HepG2 (cell line): ENCODE measurements at regions not wholly inside any gene's neighbourhood (a gene's known extent, or its start where the extent isn't known, plus 50 kb on each side); places are given as distances from the start of the nearest gene placed in this dataset.

Source experiments
- ATAC-seq: fragments of 200-7000 bp; cut with Tn5 transposase; 3 replicates; pipeline ENCODE4 v1.9.1; 2020; ENCODE audit warnings: mild to moderate bottlenecking, moderate library complexity
- BruUV-seq: library from RNA; stranded (reverse); fragments of 400-500 nt; replicated peaks from 2 replicates; lab custom pipeline; 2021; lab: Mats Ljungman, UMichigan
- CTCF ChIA-PET: fragments of 300-600 bp; formaldehyde crosslinking; extraction: SDS; loops from one replicate; lab custom pipeline; 2021; ENCODE audit warnings: low total read pairs, inconsistent platforms, low intra/inter-chr PET ratio; lab: Yijun Ruan, JAX
- POLR2A ChIA-PET: fragments of 350-600 bp; sonication (Branson Sonifier 250); formaldehyde crosslinking; loops from one replicate; lab custom pipeline; 2020; ENCODE audit warnings: antibody characterized with exemption, inconsistent platforms; lab: Yijun Ruan, JAX
- DNase-seq: peaks from one replicate; pipeline ENCODE4 v3.0.0-alpha.2; 2015; ENCODE audit warnings: low spot score
- FAIRE-seq: peaks from 3 replicates; lab custom pipeline; 2011; peaks lifted over from hg19 to GRCh38; lab: Jason Lieb, UNC
- H2AFZ ChIP-seq: one replicate; pipeline ENCODE4 v1.6.1; 2011; ENCODE audit warnings: low read length, inconsistent platforms
- H3K27ac ChIP-seq: fragments of 300-600 bp; 3 replicates; pipeline ENCODE4 v1.8.0; 2011; ENCODE audit warnings: mixed run types, mild to moderate bottlenecking, mixed read lengths, low read length, inconsistent platforms; ENCODE audit not compliant: insufficient read depth; ENCODE audit errors: extremely low read length
- H3K27me3 ChIP-seq, 2 experiments: fragments of 200-600 bp in 1 of 2; 2 replicates in 1 of 2; 3 replicates in 1 of 2; pipeline versions ENCODE4 v1.6.0 to v1.8.0; 2011; ENCODE audit warnings: low read length in 2 of 2, mild to moderate bottlenecking in 2 of 2, moderate library complexity in 2 of 2, inconsistent platforms in 1 of 2; ENCODE audit not compliant: insufficient read depth in 2 of 2, control insufficient read depth in 1 of 2
- H3K36me3 ChIP-seq, 2 experiments: fragments of 200-600 bp in 1 of 2; replicated peaks in 1 of 2; 2 replicates in 1 of 2; 3 replicates in 1 of 2; pipeline versions ENCODE4 v1.5.1 to v1.8.0; 2011; ENCODE audit warnings: low read length in 2 of 2, inconsistent platforms in 1 of 2; ENCODE audit not compliant: insufficient read depth in 2 of 2, control insufficient read depth in 1 of 2
- H3K4me1 ChIP-seq: 2 replicates; pipeline ENCODE4 v1.5.1; 2012; ENCODE audit warnings: low read length, inconsistent platforms; ENCODE audit not compliant: insufficient read depth
- H3K4me2 ChIP-seq: 2 replicates; pipeline ENCODE4 v1.6.0; 2011; ENCODE audit warnings: low read depth, low read length, inconsistent platforms
- H3K4me3 ChIP-seq, 3 experiments: fragments of 200-600 bp in 1 of 3; sonication (generic), shearing (Covaris generic) in 1 of 3; replicated peaks in 1 of 3; 2 replicates each; pipeline ENCODE4 v1.5.1; 2011 to 2016; ENCODE audit warnings: low read length in 3 of 3, inconsistent platforms in 2 of 3, low read depth in 2 of 3, mild to moderate bottlenecking in 2 of 3, control low read depth in 1 of 3, mixed read lengths in 1 of 3; ENCODE audit not compliant: insufficient read depth in 1 of 3
- H3K79me2 ChIP-seq: one replicate; pipeline ENCODE4 v1.6.1; 2011; ENCODE audit warnings: low read length, inconsistent platforms; ENCODE audit not compliant: insufficient read depth
- H3K9ac ChIP-seq: 2 replicates; pipeline ENCODE4 v1.6.0; 2011; ENCODE audit warnings: mild to moderate bottlenecking, low read depth, low read length, inconsistent platforms; ENCODE audit not compliant: insufficient read depth
- H3K9me3 ChIP-seq: 2 replicates; pipeline ENCODE4 v1.5.1; 2012; ENCODE audit warnings: mild to moderate bottlenecking, low read length
- H4K20me1 ChIP-seq: 2 replicates; pipeline ENCODE4 v1.6.0; 2011; ENCODE audit warnings: inconsistent platforms, mild to moderate bottlenecking, low read length, moderate library complexity; ENCODE audit not compliant: insufficient read depth
- CAMTA2 ChIP-seq: sonication (generic); formaldehyde crosslinking; IDR thresholded peaks from 2 replicates; pipeline ENCODE4 v1.4.0; 2020; ENCODE audit warnings: mild to moderate bottlenecking, missing genetic modification reagents, borderline replicate concordance
- NFYB ChIP-seq: sonication (generic); formaldehyde crosslinking; IDR thresholded peaks from 2 replicates; pipeline ENCODE4 v1.4.0; 2020; ENCODE audit warnings: missing genetic modification reagents
- TBL1XR1 ChIP-seq: fragments of 150-350 bp; IDR thresholded peaks from 2 replicates; pipeline ENCODE4 v1.6.1; 2014; ENCODE audit warnings: borderline replicate concordance, low read length; ENCODE audit not compliant: partially characterized antibody
- ZC3H13 ChIP-seq: sonication (generic); formaldehyde crosslinking; IDR thresholded peaks from 2 replicates; pipeline ENCODE4 v1.8.1; 2023; ENCODE audit warnings: mild to moderate bottlenecking, missing genetic modification reagents, moderate library complexity
- ZNF318 ChIP-seq: sonication (generic); formaldehyde crosslinking; IDR thresholded peaks from 2 replicates; pipeline ENCODE4 v1.4.0; 2020; ENCODE audit warnings: mild to moderate bottlenecking, missing genetic modification reagents
- ZNF607 ChIP-seq: sonication (generic); formaldehyde crosslinking; IDR thresholded peaks from 2 replicates; pipeline ENCODE4 v1.5.1; 2020; ENCODE audit warnings: missing genetic modification reagents, mild to moderate bottlenecking, borderline replicate concordance
- WGBS: methylation state at CpG from one replicate; pipeline ENCODE4 v1.1.6; 2017; ENCODE audit warnings: low lambda C conversion rate; 5-methylcytosine and 5-hydroxymethylcytosine counted together
- in situ Hi-C: cut with HindIII; loops from 2 replicates; pipeline ENCODE4 v1.10.0; 2017; ENCODE audit warnings: low pct_unique_long_range_greater_than_20kb; ENCODE audit not compliant: extremely low pct_ligation_motif_present
- intact Hi-C: fragments of 100-400 bp; cut with micrococcal nuclease; formaldehyde crosslinking; loops from one replicate; pipeline ENCODE4 v1.10.0; 2022; ENCODE audit not compliant: unreplicated experiment
- TF ChIP-seq, protein P1 (sequence below): sonication (generic); formaldehyde crosslinking; conservative IDR thresholded peaks from 2 replicates; pipeline ENCODE4 v1.4.0; 2020; ENCODE audit warnings: missing genetic modification reagents
- TF ChIP-seq, protein P2 (sequence below): IDR thresholded peaks from 2 replicates; pipeline ENCODE4 v1.6.1; 2016; ENCODE audit warnings: mild to moderate bottlenecking, missing biosample characterization, missing genetic modification reagents

DNA sequence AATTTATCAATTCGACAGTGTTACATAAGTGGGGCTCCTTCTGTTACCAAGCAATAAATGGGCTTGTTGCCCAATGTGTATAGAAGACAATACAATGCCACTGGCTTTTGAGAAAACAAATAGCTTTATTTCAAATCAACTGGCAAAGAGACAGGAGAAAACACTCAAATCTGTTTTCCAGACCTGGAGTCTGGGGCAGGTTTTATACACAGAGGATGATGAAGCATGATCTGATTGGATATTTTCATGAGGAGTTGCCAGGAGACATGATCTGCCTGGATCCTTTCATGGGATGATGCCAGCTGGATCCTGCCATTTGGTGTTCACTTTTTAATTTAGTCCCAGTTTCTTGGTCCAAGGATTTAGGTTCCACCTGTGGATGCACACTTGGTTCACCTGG lies 287.9 kb downstream of the CXXC4 start:
- H3K4me1 ChIP-seq = no peaks in the 10 kb centered on the region
- BruUV-seq = no TSS peak
- H3K4me3 ChIP-seq = no peak overlapping the region
- in situ Hi-C loops = no loop called here
- H3K27ac ChIP-seq = no peak overlapping the region
- H3K9me3 ChIP-seq = peaks cover 6% of the 10 kb centered on the region; the same call in 1 of the 2 replicates
- no peaks in the 10 kb centered on the region for H4K20me1 ChIP-seq
- CTCF ChIA-PET = no interaction called here
- no peaks in the 10 kb centered on the region for H3K27me3 ChIP-seq
- no peak overlapping the region for H3K4me2 ChIP-seq
- ATAC-seq = no peak
- intact Hi-C loops = no loop called here
- H3K79me2 ChIP-seq = no peaks in the 10 kb centered on the region
- H3K9ac ChIP-seq = no peak overlapping the region
- POLR2A ChIA-PET = no interaction called here
- DNase-seq = no peak
- WGBS = 0% methylated on average over 1 of the region's 1 CpG
- H2AFZ ChIP-seq = no peak overlapping the region
- FAIRE-seq = no peak
- no peaks in the 10 kb centered on the region for H3K36me3 ChIP-seq
- TF ChIP-seq ZNF318 = no peak
- TF ChIP-seq NFYB (CRISPR knock-in tag) = no peak
- no peak for TF ChIP-seq ZC3H13
- TF ChIP-seq TBL1XR1 = no peak
- no peak for TF ChIP-seq ZNF607 (CRISPR knock-in tag)
- TF ChIP-seq, protein P1, sequence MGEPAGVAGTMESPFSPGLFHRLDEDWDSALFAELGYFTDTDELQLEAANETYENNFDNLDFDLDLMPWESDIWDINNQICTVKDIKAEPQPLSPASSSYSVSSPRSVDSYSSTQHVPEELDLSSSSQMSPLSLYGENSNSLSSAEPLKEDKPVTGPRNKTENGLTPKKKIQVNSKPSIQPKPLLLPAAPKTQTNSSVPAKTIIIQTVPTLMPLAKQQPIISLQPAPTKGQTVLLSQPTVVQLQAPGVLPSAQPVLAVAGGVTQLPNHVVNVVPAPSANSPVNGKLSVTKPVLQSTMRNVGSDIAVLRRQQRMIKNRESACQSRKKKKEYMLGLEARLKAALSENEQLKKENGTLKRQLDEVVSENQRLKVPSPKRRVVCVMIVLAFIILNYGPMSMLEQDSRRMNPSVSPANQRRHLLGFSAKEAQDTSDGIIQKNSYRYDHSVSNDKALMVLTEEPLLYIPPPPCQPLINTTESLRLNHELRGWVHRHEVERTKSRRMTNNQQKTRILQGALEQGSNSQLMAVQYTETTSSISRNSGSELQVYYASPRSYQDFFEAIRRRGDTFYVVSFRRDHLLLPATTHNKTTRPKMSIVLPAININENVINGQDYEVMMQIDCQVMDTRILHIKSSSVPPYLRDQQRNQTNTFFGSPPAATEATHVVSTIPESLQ (CRISPR knock-in tag) = no peak
- TF ChIP-seq CAMTA2 (CRISPR knock-in tag) = no peak
- TF ChIP-seq, protein P2, sequence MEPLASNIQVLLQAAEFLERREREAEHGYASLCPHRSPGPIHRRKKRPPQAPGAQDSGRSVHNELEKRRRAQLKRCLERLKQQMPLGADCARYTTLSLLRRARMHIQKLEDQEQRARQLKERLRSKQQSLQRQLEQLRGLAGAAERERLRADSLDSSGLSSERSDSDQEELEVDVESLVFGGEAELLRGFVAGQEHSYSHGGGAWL (CRISPR knock-in tag) = no peak
